ENCODE measurements at regions not wholly inside any gene's neighbourhood (a gene's known extent, or its start where the extent isn't known, plus 50 kb on each side); places are given as distances from the start of the nearest gene placed in this dataset.

DNA sequence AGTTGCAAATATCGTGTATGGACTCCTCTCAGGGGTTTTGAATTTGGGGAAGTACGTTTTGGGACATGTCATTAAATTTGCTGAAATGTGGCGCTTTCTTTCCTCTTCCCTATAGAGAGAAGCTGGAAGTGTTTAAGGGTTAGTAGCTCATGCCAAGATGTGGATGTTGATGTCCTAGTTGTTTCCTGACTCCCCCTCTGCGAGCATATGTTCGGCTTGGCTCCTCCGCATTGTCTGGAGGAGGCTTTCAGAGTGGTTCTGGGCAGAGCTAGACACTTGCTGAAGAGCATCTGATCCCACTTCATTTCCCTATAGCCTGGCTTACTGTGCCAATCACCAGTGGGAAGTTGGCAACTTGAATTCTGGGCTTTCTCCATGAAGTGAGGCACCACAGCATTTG lies 347.4 kb upstream of the B3GALT2 start:
- no TSS peak for BruUV-seq (replicated peaks)
- H3K9me3 ChIP-seq (replicated peaks; ENCODE audit: control insufficient read depth, insufficient read depth, low read length): no peaks in the 10 kb centered on the region
- no peaks in the 10 kb centered on the region for H3K79me2 ChIP-seq (ENCODE audit: control insufficient read depth, insufficient read depth, low read length)
- no peaks in the 10 kb centered on the region for H3K4me1 ChIP-seq (ENCODE audit: control insufficient read depth, extremely low read depth, insufficient read depth, low read length)
- H3K27me3 ChIP-seq (ENCODE audit: control insufficient read depth in 2 of 2, insufficient read depth in 2 of 2, low read length in 2 of 2): no peaks in the 10 kb centered on the region
- ChIA-PET CTCF (no interaction called here), POLR2A (no interaction called here)
- H4K20me1 ChIP-seq (replicated peaks; ENCODE audit: control insufficient read depth, extremely low read depth, insufficient read depth, low read length): no peaks in the 10 kb centered on the region
- no peak overlapping the region for H3K9ac ChIP-seq (replicated peaks; ENCODE audit: extremely low read depth, insufficient read depth, low read length)
- H2AFZ ChIP-seq (ENCODE audit: low read depth, low read length): no peak overlapping the region
- intact Hi-C loops (cut with micrococcal nuclease) (no loop called here), dilution Hi-C loops (cut with MboI; ENCODE audit: extremely low pct_ligation_motif_present, low sequenced_read_pairs) (no loop called here)
- H3K27ac ChIP-seq (ENCODE audit: insufficient read depth, low read depth, low read length): no peak overlapping the region
- no peaks in the 10 kb centered on the region for H3K9me1 ChIP-seq (replicated peaks; ENCODE audit: control insufficient read depth, extremely low read depth, insufficient read depth, low read length)
- no peak for FAIRE-seq
- TF ChIP-seq EZH2 (IDR thresholded peaks at IDR 0.05; ENCODE audit: borderline replicate concordance, low read depth, low read length, severe bottlenecking) (no peak), GATA2 (IDR thresholded peaks at IDR 0.05; ENCODE audit: insufficient read depth, insufficient read length, low read depth, low read length) (no peak), POLR2AphosphoS5 (IDR thresholded peaks at IDR 0.05; ENCODE audit: insufficient read depth, low read depth, low read length) (no peak), FOS (IDR thresholded peaks at IDR 0.05; ENCODE audit: borderline replicate concordance, insufficient read depth, low read length) (no peak)
- no peaks in the 10 kb centered on the region for H3K36me3 ChIP-seq (ENCODE audit: control insufficient read depth in 2 of 2, extremely low read depth in 1 of 2, insufficient read depth in 2 of 2, low read length in 2 of 2)
- no peak for DNase-seq (ENCODE audit: low read depth, low spot score)
- H3K4me2 ChIP-seq (ENCODE audit: insufficient read depth, low read length): no peak overlapping the region
- H3K4me3 ChIP-seq (replicated peaks in 1 of 3; ENCODE audit: insufficient read depth in 1 of 3, low read depth in 1 of 3, low read length in 3 of 3): no peak overlapping the region

DNA sequence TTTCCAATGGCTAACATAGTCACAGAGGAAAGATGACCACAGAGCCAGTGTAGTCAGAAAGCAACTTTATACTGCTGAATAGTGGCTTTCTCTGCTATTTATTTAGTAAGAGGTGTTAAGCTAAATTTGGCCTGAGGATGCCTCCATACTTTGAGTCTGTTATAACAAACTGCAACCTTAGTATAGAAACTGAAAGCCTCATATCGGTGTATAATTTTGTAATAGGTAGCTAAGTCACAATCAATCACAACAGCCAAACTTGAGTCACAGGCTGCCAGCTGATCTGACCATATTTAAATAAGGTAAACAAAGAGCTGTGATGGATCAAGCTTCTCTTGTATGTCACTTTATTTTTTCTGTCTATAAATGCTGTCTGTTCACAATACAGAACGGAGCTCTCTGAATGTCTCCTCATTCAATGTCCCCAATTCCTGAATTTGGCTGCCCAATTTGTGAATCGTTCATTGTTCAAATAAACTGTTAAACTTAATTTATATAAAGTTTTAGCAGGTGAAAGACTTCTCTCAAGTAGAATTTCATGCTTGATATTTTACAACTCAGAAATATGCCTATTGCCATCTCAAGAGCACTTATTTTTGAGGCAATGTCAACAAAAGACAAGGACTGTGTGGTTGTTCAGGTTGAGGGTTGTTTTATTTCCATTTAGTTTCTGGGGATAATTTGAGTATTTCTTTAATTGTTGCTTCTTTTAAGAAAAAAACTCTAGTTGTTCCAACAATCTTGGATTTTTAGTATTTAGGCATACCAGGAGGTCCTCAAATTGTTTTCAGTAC lies 339.7 kb upstream of the B3GALT2 start:
- H3K4me1 ChIP-seq (ENCODE audit: control insufficient read depth, extremely low read depth, insufficient read depth, low read length): no peaks in the 10 kb centered on the region
- no peaks in the 10 kb centered on the region for H3K36me3 ChIP-seq (ENCODE audit: control insufficient read depth in 2 of 2, extremely low read depth in 1 of 2, insufficient read depth in 2 of 2, low read length in 2 of 2)
- no peaks in the 10 kb centered on the region for H3K27me3 ChIP-seq (ENCODE audit: control insufficient read depth in 2 of 2, insufficient read depth in 2 of 2, low read length in 2 of 2)
- no peak overlapping the region for H3K27ac ChIP-seq (ENCODE audit: insufficient read depth, low read depth, low read length)
- dilution Hi-C loops (cut with MboI; ENCODE audit: extremely low pct_ligation_motif_present, low sequenced_read_pairs): no loop called here
- no peaks in the 10 kb centered on the region for H3K9me1 ChIP-seq (replicated peaks; ENCODE audit: control insufficient read depth, extremely low read depth, insufficient read depth, low read length)
- H3K9me3 ChIP-seq (replicated peaks; ENCODE audit: control insufficient read depth, insufficient read depth, low read length): no peaks in the 10 kb centered on the region
- intact Hi-C loops (cut with micrococcal nuclease): no loop called here
- POLR2A ChIA-PET: no interaction called here
- H3K4me2 ChIP-seq (ENCODE audit: insufficient read depth, low read length): no peak overlapping the region
- H3K4me3 ChIP-seq (replicated peaks in 1 of 3; ENCODE audit: insufficient read depth in 1 of 3, low read depth in 1 of 3, low read length in 3 of 3): no peak overlapping the region
- FAIRE-seq (no peak), DNase-seq (ENCODE audit: low read depth, low spot score) (no peak)
- no peak overlapping the region for H2AFZ ChIP-seq (ENCODE audit: low read depth, low read length)
- no TSS peak for BruUV-seq (replicated peaks)
- H3K79me2 ChIP-seq (ENCODE audit: control insufficient read depth, insufficient read depth, low read length): no peaks in the 10 kb centered on the region
- TF ChIP-seq POLR2AphosphoS5 (IDR thresholded peaks at IDR 0.05; ENCODE audit: insufficient read depth, low read depth, low read length): no peak
- TF ChIP-seq GATA2 (IDR thresholded peaks at IDR 0.05; ENCODE audit: insufficient read depth, insufficient read length, low read depth, low read length): no peak
- TF ChIP-seq, protein P1, sequence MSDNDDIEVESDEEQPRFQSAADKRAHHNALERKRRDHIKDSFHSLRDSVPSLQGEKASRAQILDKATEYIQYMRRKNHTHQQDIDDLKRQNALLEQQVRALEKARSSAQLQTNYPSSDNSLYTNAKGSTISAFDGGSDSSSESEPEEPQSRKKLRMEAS (IDR thresholded peaks at IDR 0.05; ENCODE audit: insufficient read depth, insufficient read length): no peak
- no peak overlapping the region for H3K9ac ChIP-seq (replicated peaks; ENCODE audit: extremely low read depth, insufficient read depth, low read length)
- CTCF ChIA-PET: interaction anchor here (1.7 kb wide), 1 partner anchor 9 kb away, joined by 4 read pairs; no protein-coding TSS in a partner anchor
- H4K20me1 ChIP-seq (replicated peaks; ENCODE audit: control insufficient read depth, extremely low read depth, insufficient read depth, low read length): no peaks in the 10 kb centered on the region
